Suprapubic skin (tissue), 4 donors: ENCODE measurements at regions not wholly inside any gene's neighbourhood (a gene's known extent, or its start where the extent isn't known, plus 50 kb on each side); places are given as distances from the start of the nearest gene placed in this dataset.

Source experiments
- EP300 ChIP-seq: sonication (generic); formaldehyde crosslinking; IDR thresholded peaks from one replicate; pipeline ENCODE4 v1.6.1; 2017; ENCODE audit warnings: antibody characterized with exemption
- POLR2A ChIP-seq, 2 donors: fragments of 450-650 bp; IDR thresholded peaks; one replicate each; pipeline ENCODE4 v1.6.1; 2017; ENCODE audit warnings: antibody characterized with exemption in 2 of 2, mild to moderate bottlenecking in 2 of 2, moderate library complexity in 2 of 2
- POLR2AphosphoS5 ChIP-seq, 3 donors: sonication (generic); formaldehyde crosslinking; IDR thresholded peaks; one replicate each; pipeline ENCODE4 v1.6.1; 2017; ENCODE audit warnings: antibody characterized with exemption in 3 of 3
- TF ChIP-seq, protein P1 (sequence below), 2 donors: fragments of 200-600 bp in 1 of 2; fragments of 450-650 bp in 1 of 2; sonication (generic) in 1 of 2; IDR thresholded peaks; one replicate each; pipeline ENCODE4 v1.5.1; 2016 to 2019; ENCODE audit warnings: antibody characterized with exemption in 2 of 2, mild to moderate bottlenecking in 1 of 2, moderate library complexity in 1 of 2

- TF ChIP-seq, protein P1, sequence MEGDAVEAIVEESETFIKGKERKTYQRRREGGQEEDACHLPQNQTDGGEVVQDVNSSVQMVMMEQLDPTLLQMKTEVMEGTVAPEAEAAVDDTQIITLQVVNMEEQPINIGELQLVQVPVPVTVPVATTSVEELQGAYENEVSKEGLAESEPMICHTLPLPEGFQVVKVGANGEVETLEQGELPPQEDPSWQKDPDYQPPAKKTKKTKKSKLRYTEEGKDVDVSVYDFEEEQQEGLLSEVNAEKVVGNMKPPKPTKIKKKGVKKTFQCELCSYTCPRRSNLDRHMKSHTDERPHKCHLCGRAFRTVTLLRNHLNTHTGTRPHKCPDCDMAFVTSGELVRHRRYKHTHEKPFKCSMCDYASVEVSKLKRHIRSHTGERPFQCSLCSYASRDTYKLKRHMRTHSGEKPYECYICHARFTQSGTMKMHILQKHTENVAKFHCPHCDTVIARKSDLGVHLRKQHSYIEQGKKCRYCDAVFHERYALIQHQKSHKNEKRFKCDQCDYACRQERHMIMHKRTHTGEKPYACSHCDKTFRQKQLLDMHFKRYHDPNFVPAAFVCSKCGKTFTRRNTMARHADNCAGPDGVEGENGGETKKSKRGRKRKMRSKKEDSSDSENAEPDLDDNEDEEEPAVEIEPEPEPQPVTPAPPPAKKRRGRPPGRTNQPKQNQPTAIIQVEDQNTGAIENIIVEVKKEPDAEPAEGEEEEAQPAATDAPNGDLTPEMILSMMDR (IDR thresholded peaks at IDR 0.05) = no peak
- TF ChIP-seq POLR2AphosphoS5 (IDR thresholded peaks at IDR 0.05) = no peak
- no peak for TF ChIP-seq POLR2A (IDR thresholded peaks at IDR 0.05)
- TF ChIP-seq EP300 = no peak
These were observed 129.4 kb downstream of the TUSC1 start for GRCh38 chr9:25548847-25549246.
